ENCODE measurements at regions not wholly inside any gene's neighbourhood (a gene's known extent, or its start where the extent isn't known, plus 50 kb on each side); places are given as distances from the start of the nearest gene placed in this dataset.

- Histone ChIP-seq H3K4me1 (ENCODE audit: insufficient read depth, insufficient read length) (no peaks in the 10 kb centered on the region), H3K9ac (ENCODE audit: insufficient read length, low read depth) (no peak overlapping the region), H3K4me3 (ENCODE audit: insufficient read length, low read depth) (no peak overlapping the region), H3K27me3 (ENCODE audit: insufficient read depth, insufficient read length) (no peaks in the 10 kb centered on the region), H3K36me3 (ENCODE audit: insufficient read depth, insufficient read length, low read length) (no peaks in the 10 kb centered on the region), H3K9me3 (ENCODE audit: insufficient read depth, low read length) (peaks cover 11% of the 10 kb centered on the region)
- TF ChIP-seq YY1 (IDR thresholded peaks at IDR 0.05; ENCODE audit: insufficient read depth, insufficient read length) (no peak), SUZ12 (IDR thresholded peaks at IDR 0.05; ENCODE audit: extremely low read depth, insufficient read depth, insufficient read length) (no peak), ZNF274 (IDR thresholded peaks at IDR 0.05; ENCODE audit: low read depth, low read length) (no peak)
- DNase-seq (ENCODE audit: low read depth, low spot score): no peak
Observed at GRCh38 chr4:112939901-112940300, 109.6 kb upstream of the ANK2 start.

- no peaks in the 10 kb centered on the region for H3K36me3 ChIP-seq (ENCODE audit: insufficient read depth, insufficient read length, low read length)
- H3K9ac ChIP-seq (ENCODE audit: insufficient read length, low read depth): no peak overlapping the region
- DNase-seq (ENCODE audit: low read depth, low spot score): no peak
- no peak overlapping the region for H3K4me3 ChIP-seq (ENCODE audit: insufficient read length, low read depth)
- TF ChIP-seq SUZ12 (IDR thresholded peaks at IDR 0.05; ENCODE audit: extremely low read depth, insufficient read depth, insufficient read length): no peak
- no peak for TF ChIP-seq ZNF274 (IDR thresholded peaks at IDR 0.05; ENCODE audit: low read depth, low read length)
- no peak for TF ChIP-seq YY1 (IDR thresholded peaks at IDR 0.05; ENCODE audit: insufficient read depth, insufficient read length)
- H3K27me3 ChIP-seq (ENCODE audit: insufficient read depth, insufficient read length): no peaks in the 10 kb centered on the region
- H3K4me1 ChIP-seq (ENCODE audit: insufficient read depth, insufficient read length): no peaks in the 10 kb centered on the region
- peaks cover 11% of the 10 kb centered on the region for H3K9me3 ChIP-seq (ENCODE audit: insufficient read depth, low read length)
Observed at GRCh38 chr4:112940336-112940735, 109.1 kb upstream of the ANK2 start.

GRCh38 chr4:112942077-112942476 is 107.4 kb upstream of the ANK2 start:
- Histone ChIP-seq H3K27me3 (ENCODE audit: insufficient read depth, insufficient read length) (no peaks in the 10 kb centered on the region), H3K9ac (ENCODE audit: insufficient read length, low read depth) (no peak overlapping the region), H3K36me3 (ENCODE audit: insufficient read depth, insufficient read length, low read length) (no peaks in the 10 kb centered on the region), H3K4me3 (ENCODE audit: insufficient read length, low read depth) (no peak overlapping the region), H3K4me1 (ENCODE audit: insufficient read depth, insufficient read length) (no peaks in the 10 kb centered on the region), H3K9me3 (ENCODE audit: insufficient read depth, low read length) (peaks cover 11% of the 10 kb centered on the region)
- DNase-seq (ENCODE audit: low read depth, low spot score): no peak
- TF ChIP-seq ZNF274 (IDR thresholded peaks at IDR 0.05; ENCODE audit: low read depth, low read length): no peak

- no peak overlapping the region for H3K9ac ChIP-seq (ENCODE audit: insufficient read length, low read depth)
- peaks cover 11% of the 10 kb centered on the region for H3K9me3 ChIP-seq (ENCODE audit: insufficient read depth, low read length)
- H3K36me3 ChIP-seq (ENCODE audit: insufficient read depth, insufficient read length, low read length): no peaks in the 10 kb centered on the region
- H3K4me1 ChIP-seq (ENCODE audit: insufficient read depth, insufficient read length): no peaks in the 10 kb centered on the region
- no peaks in the 10 kb centered on the region for H3K27me3 ChIP-seq (ENCODE audit: insufficient read depth, insufficient read length)
- no peak overlapping the region for H3K4me3 ChIP-seq (ENCODE audit: insufficient read length, low read depth)
- no peak for DNase-seq (ENCODE audit: low read depth, low spot score)
- TF ChIP-seq YY1 (IDR thresholded peaks at IDR 0.05; ENCODE audit: insufficient read depth, insufficient read length): no peak
- no peak for TF ChIP-seq SUZ12 (IDR thresholded peaks at IDR 0.05; ENCODE audit: extremely low read depth, insufficient read depth, insufficient read length)
- no peak for TF ChIP-seq ZNF274 (IDR thresholded peaks at IDR 0.05; ENCODE audit: low read depth, low read length)
Observed at GRCh38 chr4:112942997-112943396, 106.5 kb upstream of the ANK2 start.

DNA sequence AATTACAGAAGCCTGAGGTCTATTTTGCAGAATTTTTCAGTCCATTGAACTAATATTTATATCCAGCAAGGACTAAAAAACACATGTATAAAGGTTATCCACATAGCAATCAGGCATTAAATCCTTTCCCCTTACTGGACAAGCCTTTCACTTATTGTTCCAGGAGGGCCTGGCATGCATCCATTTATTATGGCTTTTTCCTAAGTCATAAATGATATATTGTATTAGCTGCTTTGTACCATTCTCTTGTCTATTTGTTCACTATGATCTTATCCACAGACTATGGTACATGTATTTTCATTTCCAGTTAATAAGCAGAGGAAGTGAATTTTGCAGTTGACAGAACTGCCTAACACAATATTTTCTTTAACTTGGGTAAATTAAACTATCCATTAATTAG is 105.4 kb upstream of the ANK2 start:
- Histone ChIP-seq H3K27me3 (ENCODE audit: insufficient read depth, insufficient read length) (no peaks in the 10 kb centered on the region), H3K9me3 (ENCODE audit: insufficient read depth, low read length) (peaks cover 11% of the 10 kb centered on the region), H3K9ac (ENCODE audit: insufficient read length, low read depth) (no peak overlapping the region), H3K4me3 (ENCODE audit: insufficient read length, low read depth) (no peak overlapping the region), H3K36me3 (ENCODE audit: insufficient read depth, insufficient read length, low read length) (no peaks in the 10 kb centered on the region), H3K4me1 (ENCODE audit: insufficient read depth, insufficient read length) (no peaks in the 10 kb centered on the region)
- TF ChIP-seq ZNF274 (IDR thresholded peaks at IDR 0.05; ENCODE audit: low read depth, low read length) (no peak), YY1 (IDR thresholded peaks at IDR 0.05; ENCODE audit: insufficient read depth, insufficient read length) (no peak), SUZ12 (IDR thresholded peaks at IDR 0.05; ENCODE audit: extremely low read depth, insufficient read depth, insufficient read length) (no peak)
- no peak for DNase-seq (ENCODE audit: low read depth, low spot score)

GRCh38 chr4:112946127-112946526 is 103.3 kb upstream of the ANK2 start:
- Histone ChIP-seq H3K9ac (ENCODE audit: insufficient read length, low read depth) (no peak overlapping the region), H3K9me3 (ENCODE audit: insufficient read depth, low read length) (peaks cover 11% of the 10 kb centered on the region), H3K27me3 (ENCODE audit: insufficient read depth, insufficient read length) (no peaks in the 10 kb centered on the region), H3K36me3 (ENCODE audit: insufficient read depth, insufficient read length, low read length) (no peaks in the 10 kb centered on the region), H3K4me3 (ENCODE audit: insufficient read length, low read depth) (no peak overlapping the region), H3K4me1 (ENCODE audit: insufficient read depth, insufficient read length) (no peaks in the 10 kb centered on the region)
- no peak for TF ChIP-seq SUZ12 (IDR thresholded peaks at IDR 0.05; ENCODE audit: extremely low read depth, insufficient read depth, insufficient read length)
- TF ChIP-seq ZNF274 (IDR thresholded peaks at IDR 0.05; ENCODE audit: low read depth, low read length): no peak
- no peak for TF ChIP-seq YY1 (IDR thresholded peaks at IDR 0.05; ENCODE audit: insufficient read depth, insufficient read length)
- no peak for DNase-seq (ENCODE audit: low read depth, low spot score)

- Histone ChIP-seq H3K36me3 (ENCODE audit: insufficient read depth, insufficient read length, low read length) (no peaks in the 10 kb centered on the region), H3K9ac (ENCODE audit: insufficient read length, low read depth) (no peak overlapping the region), H3K4me1 (ENCODE audit: insufficient read depth, insufficient read length) (no peaks in the 10 kb centered on the region), H3K9me3 (ENCODE audit: insufficient read depth, low read length) (peaks cover 11% of the 10 kb centered on the region), H3K27me3 (ENCODE audit: insufficient read depth, insufficient read length) (no peaks in the 10 kb centered on the region), H3K4me3 (ENCODE audit: insufficient read length, low read depth) (no peak overlapping the region)
- DNase-seq (ENCODE audit: low read depth, low spot score): no peak
- no peak for TF ChIP-seq ZNF274 (IDR thresholded peaks at IDR 0.05; ENCODE audit: low read depth, low read length)
- no peak for TF ChIP-seq SUZ12 (IDR thresholded peaks at IDR 0.05; ENCODE audit: extremely low read depth, insufficient read depth, insufficient read length)
- no peak for TF ChIP-seq YY1 (IDR thresholded peaks at IDR 0.05; ENCODE audit: insufficient read depth, insufficient read length)
Observed at GRCh38 chr4:112947616-112948015, 101.8 kb upstream of the ANK2 start.
